HG03095 (cell line): ENCODE measurements at regions not wholly inside any gene's neighbourhood (a gene's known extent, or its start where the extent isn't known, plus 50 kb on each side); places are given as distances from the start of the nearest gene placed in this dataset.

ENCODE experiments used
- ATAC-seq: cut with Tn5 transposase; IDR thresholded peaks from one replicate; pipeline ENCODE4 v1.9.1; 2021; ENCODE audit warnings: moderate library complexity; ENCODE audit not compliant: unreplicated experiment

DNA sequence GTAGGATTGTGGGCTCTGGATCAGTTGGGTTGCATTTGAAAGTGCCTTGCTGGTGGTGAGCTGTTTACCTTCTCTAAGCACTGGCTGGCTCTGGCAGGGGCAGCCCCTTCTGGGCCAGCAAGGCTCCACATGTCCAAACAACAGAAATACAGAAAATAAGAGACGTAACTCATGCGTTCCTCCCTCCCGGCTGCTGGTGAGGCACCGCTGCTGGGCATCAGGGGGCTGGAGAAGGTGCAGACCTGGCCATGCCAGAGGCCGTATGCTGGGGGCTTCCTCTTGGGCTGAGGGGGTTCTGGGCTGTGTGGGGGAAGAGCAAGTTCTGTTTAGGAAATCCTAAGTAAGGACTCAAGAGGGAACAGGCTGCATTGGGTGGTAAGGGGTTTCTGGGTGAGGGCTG lies 140.6 kb downstream of the URI1 start:
- ATAC-seq: no peak

DNA sequence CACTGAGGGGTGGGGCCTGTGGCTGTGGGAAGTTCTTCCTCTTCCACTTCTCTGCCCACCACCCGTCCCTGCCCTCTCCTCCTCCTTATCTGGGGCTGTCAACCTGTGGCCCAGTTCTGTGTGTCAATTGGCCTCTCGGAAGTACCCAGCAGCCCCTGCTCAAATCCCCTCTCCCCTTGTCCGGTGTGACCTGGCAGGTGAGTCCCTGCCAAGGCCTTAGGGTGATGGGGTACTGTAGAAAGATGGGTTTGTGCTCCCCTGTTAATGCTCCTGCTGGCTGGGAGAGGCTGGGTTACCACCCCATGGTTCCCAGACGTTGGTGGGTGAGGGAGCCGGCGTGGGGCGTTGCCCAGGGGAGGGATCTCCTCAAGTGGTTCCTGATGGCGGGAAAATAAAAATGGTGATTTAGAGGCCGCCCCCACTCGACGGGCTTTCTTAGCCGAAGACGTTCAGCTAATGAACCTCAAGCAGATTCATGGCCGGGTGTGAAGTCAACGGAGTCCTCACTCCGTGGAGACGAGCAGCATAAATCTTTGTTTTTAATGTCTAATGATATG lies 141.2 kb downstream of the URI1 start:
- ATAC-seq: no peak

DNA sequence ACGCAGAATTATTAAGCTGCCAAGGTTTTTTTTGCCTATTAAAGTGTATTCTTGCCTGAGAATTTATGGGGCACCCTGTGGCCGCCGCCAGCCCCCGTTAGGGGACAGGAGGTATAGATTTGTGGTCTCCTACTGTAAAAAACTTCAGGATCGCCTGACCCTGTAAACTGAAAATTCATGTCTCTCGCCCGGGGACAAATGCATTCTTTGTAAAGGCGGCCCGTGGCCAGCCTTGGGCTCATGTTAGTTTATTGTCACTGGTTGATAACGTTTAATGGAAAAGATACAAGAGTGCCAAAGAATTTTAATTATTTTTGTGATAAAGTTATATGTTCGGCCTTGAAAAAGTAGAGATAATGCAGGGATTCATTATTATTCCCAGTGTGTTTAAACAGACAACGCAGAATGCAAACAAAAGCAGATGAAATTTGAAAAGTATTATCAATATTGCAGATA lies 141.7 kb downstream of the URI1 start:
- no peak for ATAC-seq

DNA sequence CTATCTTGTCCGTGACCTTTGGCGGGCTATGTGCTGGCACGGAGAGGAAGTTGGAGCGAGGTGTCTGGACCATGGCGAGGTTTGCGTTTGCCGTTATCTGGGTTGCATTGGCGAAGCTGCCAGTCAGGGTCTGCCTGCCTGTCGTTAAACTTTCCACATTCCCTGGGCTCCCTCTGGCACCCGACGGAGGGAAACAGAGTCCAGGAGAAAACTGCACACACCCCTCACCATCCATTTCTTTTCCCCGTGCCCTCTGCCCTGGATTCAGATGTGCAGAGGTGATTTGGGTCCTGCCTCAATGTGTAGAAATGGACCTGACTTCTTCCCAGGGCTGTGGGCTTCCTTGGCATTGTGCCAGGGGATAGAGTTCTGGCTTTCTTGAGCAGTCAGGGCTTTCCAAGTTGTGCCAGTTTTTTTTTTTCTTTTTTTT lies 142.4 kb downstream of the URI1 start:
- ATAC-seq: no peak

DNA sequence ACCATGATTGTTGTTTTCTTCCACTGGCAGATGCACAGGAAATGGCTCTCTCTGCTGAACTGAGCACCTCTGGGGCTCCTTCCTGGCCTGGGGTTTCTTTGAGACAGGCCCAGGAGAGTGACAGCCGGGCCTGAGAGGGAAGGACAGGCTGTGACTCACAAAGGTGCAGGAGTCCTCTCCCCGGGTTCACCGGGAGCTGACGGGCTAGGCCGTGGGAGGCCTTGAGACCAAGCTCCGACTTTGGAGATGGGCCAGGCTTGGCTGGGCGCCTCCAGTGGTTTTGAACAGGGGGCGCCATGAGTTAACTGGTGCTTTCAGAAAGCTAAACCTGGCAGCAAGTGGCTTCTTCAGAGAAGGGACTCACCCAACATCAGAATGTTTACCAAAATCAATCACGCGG lies 143.4 kb downstream of the URI1 start:
- no peak for ATAC-seq

DNA sequence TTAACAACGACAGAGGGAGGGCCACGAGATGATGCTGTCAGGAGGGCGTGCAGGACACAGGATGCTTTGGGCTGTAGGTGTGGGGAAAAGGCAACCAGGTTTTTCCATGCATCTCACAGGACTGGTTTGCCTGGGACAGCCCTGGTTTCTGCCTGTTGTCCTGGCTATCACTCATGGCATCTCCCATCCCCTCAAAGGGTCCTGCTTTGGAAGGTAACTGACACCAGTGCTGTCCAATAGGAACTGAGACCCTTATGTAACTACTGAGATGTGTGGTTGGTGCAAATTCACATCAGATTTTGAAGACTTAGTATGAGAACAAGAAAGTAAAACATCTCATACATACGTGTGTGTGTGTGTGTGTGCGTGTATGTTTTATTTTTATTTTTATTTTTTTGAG lies 144.2 kb downstream of the URI1 start:
- no peak for ATAC-seq

DNA sequence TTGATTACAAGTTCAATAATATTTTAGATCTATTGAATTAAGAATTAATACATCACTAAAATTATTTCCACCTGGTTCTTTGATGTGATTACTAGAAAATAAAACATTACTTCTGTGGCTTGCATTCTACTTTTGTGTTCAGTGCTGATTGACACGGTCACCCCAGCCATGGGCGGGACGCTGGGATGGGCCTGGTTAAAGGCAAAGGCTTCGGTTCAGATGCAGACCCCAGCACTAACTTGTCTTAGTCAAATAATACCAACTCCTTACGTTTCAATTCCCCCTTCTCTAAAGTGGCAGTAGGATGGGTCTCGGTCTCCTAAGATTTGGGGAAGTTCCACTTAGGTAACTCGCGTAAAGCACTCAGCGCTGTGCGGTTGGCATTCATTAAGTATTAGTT lies 144.9 kb downstream of the URI1 start:
- no peak for ATAC-seq

DNA sequence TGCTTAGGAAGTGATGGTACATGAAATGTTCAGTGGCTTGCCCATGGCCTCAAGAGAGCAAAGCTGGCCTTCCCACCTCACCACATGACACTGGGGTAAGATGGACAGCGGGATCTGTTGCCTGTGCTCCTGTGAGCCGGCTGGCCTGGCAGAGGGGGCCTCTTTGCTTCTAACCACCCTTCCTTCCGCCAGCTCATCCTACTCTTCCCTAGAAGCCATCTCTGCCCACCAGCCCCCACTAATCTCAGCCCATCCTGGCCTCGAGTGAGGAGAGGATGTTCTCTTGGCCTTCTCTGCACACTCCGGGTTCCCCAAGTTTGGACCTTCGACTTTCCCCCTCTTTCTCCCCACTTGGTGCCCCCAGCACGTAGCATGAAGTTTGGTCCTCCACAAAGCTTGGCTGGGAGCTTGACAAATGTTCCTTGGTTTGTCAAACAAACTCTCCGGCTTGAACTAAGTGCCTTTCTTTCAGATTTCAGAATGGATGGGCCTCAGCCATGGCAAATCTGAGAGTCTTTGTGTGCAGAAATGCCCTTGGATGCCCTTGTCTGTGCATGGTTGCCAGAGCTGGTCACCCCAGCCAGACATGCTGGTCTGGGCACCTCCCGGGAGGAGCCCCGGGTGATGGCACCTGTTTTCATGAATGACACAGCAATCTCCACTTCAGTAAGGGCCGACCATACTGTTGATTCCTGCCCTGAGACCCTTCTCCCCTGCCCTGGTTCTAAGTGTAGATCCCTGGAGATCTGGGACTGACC lies 145.5 kb downstream of the URI1 start:
- ATAC-seq: no peak

DNA sequence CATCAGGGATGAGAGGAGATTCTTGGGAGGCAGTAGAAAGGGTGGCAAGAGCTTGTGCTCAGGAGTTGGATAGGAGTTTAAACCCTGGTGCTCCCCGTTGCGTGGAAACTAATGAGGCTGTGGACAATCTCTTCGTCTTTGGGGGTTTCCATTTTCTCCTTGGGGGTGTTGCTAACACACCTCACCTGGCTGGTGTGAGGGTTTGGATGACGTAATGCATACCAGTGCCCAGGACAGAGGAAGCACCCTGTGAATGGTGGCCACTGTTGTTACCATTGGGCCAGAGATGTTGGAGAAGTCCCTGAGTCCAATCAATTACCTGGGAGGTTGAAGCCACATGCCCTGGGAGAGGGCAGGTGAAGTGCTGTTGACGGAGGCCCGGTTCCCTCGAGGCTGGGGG lies 146.5 kb downstream of the URI1 start:
- ATAC-seq: no peak

DNA sequence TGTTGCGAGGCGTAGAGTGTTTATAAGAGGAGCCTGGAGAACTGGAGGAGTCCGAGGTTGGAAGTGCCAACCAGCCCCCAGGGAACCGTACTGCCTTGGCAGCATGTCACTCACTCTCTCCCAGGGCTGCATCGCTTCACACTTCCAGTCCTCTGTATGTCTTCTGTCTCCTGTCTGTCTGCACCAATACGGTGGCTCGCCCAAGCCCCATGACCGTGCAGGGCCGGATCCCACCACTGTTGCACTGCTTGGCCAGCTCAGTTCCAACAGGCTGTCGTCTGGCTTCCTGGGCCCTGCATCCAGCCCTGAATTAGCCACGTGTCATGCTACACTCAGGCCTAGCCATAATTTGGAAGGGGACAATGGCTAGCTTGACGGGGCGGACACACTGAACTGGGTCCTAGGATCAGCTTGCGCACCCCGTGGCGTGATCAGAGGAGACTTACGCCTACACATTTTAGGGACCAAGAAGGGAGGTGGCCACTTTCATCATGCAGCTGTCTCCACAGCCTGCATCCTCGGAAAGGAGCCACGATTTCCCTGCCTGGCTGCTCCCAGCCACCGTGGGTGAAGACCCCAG lies 147.1 kb downstream of the URI1 start:
- no peak for ATAC-seq

DNA sequence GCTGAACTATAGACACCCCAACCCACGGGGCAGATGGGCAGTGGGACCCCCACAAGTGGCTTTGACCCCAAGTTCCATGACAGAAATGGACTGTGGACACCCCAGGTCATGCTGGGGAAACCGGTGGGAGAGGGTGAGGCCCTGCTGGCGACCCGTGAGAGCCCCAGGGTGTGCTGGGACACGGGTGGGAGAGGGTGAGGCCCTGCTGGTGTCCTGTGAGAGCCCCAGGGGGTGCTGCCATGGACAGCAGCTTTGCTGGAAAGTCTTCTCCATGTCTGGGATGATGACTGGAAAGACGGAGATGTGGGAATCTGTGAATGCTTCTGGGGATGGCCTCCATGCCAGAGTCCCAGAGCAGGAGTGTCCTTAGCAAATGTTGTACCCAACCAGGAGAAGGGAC lies 148.4 kb downstream of the URI1 start:
- ATAC-seq: no peak

DNA sequence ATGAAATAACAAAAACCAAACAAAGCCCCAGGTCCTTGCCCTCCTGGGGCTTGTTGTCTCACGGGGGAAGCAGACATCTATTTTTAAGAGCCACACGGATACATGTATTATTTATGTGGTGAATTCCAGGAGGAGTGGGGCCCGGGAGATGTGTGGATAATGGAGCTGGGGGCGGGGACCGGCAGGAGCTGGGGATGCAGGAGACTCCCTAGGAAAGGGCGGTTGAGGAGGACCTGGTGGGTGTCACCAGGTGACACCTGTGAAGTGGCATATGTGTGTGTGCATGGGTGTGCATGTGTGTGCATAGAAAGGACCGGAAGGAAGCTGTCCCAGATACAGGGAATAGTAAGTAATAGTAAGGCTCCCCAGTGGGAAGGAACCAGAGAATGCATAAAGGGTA lies 148.9 kb downstream of the URI1 start:
- ATAC-seq: no peak

DNA sequence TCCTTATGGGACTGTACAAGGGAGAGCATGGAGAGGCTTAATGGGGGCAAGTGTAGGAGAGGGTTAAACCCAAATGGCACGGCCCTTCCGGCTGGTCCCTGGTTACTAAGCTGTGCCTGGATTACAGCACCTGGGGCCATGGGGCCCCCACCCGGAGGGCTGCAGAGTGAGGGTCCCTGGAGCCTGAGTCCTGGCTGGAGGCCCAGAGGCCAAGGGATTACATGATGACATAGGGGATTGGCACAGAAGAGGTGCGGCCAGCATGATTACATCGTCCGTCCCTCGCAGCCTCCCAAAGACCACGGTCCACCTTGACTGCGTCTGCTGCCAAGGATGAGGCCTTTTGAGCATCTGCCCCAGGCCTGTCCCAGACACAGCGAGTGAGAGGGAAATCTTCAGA lies 149.4 kb downstream of the URI1 start:
- no peak for ATAC-seq

DNA sequence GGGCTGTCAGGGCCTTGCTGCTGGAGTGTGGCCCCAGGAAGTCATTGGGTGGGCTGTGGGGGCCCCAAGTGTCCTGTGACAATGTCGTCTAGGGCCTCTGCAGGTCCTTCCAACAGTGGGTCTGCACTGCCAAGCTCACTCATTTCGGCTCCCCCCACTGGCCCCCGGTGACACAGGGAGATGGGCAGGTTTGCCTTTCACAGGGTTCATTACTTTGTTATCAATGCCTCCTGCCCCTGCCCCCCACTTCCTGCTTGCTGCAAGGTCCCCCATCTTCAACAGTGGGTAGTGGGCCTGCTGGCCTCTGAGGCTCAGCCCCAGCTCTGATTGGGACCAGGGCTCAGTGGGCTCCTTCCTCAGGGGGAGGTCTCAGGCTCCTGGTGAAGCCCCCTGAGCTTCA lies 149.8 kb downstream of the URI1 start:
- ATAC-seq: no peak

DNA sequence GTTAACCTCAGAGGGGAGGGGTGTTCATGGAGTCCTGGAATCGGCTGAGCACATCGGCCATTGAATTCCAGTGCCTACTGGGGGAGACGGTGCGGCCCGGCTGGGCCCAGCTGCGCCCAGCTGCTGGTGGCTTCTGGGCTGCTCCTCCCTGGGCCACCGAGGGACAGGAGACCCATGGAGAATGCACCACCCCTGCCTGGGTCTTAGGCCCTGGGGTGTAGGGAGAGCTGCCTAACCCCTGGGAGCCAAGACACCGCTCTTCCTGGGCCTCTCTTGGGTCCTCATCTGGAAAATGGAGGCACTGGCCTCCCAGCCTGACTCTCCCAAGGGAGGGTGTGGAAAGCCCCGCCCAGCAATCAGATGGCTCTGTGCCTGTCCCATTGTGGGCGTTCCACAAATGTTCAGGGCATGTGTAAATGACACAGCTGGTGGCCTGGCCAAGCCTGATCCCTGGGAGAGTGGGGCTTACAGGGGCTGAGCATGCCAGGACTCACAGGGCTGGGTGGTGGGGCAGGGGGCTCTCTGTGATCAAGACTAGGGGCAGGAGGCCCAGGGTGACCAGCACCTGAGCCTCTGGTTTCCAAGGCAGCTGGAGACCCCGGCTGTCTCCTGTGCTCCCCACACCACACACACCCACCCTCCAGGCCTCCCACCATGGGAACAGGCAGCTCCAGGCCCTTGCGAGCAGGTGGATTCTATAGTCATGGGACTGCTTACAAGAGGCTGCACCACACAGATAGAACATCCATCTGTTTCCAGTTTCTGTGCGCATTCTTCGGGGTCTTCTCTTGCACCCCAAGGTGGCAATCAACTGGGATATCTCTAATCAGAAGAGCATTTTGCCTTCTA lies 150.9 kb downstream of the URI1 start:
- ATAC-seq: no peak

DNA sequence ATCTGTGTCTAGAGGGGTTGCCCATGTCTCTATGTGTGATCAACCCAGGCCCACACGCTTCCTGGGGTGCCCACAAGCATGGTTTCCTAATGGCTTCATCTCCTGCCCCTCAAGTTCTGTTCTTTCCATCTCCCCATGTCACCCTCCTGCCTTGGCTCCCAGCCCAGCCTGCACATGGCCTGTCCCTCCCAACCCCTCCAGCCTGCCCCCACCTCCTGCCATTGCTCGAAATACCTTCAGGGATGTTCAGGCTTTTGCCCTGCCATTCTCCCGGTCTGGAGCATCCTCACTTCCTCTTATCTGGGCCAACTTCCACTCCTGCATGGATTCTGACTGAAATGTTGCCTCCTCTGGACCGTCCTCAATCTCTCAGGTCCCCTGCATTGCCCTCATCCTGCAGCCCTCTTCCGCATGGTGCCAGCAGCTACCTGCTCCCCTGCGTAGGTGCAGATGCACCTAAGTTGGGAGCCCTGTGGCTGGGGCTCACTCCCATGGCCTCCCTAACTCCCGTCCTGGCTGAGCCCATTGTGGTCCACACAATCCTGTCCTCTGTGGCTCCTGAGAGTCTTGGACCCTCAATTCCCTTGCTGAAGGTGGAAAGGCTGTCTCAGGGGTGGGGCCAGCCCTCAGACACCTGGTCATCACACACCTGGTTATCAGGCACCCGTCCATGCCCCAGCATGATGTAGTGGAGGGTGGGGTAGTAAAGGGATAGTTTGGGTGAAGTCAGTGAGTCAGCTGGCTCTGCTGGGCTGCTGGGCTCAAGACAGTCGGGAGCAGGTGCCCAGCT lies 152.1 kb downstream of the URI1 start:
- ATAC-seq: no peak

DNA sequence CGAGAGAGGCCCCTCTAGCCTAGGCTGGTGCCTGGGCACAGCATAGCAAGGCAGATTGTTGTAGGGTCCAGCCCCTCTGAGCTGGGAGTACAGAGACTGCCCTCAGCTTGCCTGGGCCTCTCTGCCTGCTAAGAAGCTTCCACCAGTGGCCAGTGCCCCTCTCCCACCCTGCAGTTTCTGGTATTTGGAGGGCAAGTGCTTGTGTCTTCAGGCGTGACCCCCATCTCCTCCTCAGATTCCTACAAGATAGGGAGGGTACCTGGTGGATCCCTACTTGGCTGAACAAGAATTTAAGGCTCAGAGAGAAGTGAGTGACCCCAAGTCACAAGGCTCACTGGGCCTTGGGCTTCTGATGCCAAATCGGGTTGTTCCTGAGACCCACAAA lies 152.7 kb downstream of the URI1 start:
- ATAC-seq: no peak

DNA sequence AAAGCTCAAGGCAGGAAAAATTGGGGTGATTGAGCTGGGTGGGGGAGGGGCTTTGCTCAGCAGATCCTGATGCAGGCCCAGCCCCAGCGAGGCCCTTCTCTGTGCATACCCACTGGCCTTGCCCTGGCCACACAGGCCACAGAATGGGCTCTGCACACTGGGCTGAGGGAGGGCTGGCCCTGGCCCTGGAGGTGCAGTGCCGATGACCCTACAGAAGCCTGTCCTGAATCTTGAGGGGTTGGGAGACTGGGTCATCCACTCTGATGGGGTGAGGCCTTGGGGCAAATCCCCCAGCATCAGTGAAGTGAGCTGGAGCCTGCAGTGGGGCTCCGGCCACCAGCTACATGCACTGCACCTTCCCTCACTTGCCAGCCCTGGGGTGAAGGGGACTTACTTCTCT lies 153.1 kb downstream of the URI1 start:
- no peak for ATAC-seq

DNA sequence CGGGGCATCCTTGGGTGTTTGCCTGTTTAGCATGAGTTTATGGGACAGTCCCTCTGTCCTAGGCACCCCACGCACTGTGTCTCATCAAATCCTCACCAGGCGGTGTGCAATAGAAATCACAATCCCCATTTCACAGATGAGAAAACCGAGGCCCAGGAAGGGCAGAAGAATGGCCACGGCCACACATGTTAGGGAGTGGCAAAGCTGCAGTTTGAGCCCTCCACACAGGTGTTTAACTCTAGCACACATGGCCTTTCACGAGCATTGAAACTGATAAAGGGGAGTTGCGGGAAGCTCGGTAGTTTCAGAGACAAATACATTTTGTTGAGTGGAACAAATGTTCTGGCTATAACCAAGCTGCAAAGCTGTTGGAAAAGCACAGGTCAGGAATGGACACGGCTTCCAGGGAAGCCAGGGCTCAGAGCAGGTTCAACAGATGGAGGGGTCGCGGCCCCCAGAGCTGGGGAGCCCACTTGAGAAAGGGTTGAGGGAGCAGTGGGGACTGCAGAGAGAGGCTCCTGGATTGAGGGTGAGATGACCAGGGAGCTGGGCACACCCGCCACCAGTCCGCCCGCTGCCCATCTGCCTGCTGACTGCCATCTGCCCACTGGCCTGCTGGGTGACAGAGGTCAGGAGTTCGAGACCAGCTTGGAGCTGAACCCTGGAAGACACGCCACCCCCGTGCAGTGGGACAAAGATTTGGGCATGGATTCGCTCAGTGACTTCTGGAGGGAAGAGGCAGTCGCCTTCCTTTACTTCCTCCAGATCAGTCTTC lies 154.7 kb downstream of the URI1 start:
- ATAC-seq: no peak

DNA sequence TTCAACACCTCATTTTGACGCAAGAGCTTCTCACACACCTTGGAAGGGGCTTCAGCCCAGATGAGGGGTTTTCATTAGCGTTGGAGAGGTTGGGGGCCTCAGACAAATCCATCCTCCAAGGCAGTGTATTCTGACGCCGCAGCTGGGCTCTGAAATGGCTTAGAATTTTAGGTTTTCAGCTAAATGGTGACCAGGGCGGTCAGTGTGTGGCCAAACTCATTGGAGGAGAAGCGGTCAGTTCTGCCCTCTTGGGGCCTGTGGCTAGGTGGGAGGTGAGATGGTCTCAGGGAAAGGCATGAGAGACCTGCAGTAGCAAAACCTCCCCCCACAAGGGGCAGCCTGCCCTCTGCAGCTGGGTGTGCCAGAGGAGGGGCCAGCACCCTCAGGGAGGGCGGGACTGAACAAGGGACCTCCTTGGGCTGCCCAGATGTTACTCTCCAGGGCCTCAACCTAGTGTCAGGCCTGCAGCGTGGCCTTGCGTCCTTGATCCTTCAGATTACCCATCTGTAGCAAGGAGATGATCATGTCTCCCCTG lies 155.8 kb downstream of the URI1 start:
- ATAC-seq: no peak
